DMS 273 (cell line): ENCODE measurements at regions not wholly inside any gene's neighbourhood (a gene's known extent, or its start where the extent isn't known, plus 50 kb on each side); places are given as distances from the start of the nearest gene placed in this dataset.
A peak's percentile ranks its signal among the peaks of the same experiment; 100 is the strongest.
"Not testable (repeated sequence)": the region's sequence is repeated elsewhere in the genome, so short reads cannot be mapped to it uniquely, and the experiment has no call there.

Source experiments
- DNase-seq: peaks from one replicate; lab custom pipeline; 2025; ENCODE audit not compliant: unreplicated experiment; lab: John Stamatoyannopoulos, UW

DNA sequence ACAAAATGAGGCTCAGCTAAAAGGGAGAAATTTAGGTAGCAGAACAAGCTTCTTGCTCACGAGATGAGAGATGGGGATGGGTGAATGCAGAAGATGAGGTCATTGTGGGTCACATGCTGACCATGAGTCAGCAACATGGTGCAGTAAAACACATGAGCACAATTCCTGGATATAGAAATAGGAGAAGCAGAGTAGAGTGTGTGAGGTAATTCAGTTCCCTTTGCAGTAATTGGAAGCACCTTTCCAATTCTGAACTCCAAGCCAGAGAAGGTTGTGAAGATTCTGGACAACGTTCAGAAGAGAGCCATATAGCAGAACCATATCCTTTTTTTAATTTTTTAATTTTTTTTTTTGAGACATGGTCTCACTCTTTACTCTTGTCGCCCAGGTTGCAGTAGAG is 62.0 kb upstream of the LMNTD1 start:
- peak; percentile 10 for DNase-seq

DNA sequence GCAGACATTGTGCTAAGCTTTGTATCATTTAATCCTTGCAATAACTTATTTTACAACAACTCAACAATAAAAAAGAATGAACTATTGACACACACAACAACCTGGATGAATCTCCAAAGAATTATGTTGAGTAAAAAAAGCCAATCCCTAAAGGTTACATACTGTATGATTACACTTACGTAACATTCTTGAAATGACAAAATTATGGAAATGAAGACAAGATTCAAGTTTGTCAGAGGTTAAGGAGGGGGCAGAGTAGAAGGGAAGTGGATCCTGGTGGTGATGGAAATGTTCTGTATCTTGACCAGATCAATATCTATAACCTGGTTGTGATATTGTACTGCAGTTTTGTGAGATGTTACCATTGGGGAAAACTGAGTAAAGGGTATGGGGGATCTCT is 63.2 kb upstream of the LMNTD1 start:
- DNase-seq: no peak

DNA sequence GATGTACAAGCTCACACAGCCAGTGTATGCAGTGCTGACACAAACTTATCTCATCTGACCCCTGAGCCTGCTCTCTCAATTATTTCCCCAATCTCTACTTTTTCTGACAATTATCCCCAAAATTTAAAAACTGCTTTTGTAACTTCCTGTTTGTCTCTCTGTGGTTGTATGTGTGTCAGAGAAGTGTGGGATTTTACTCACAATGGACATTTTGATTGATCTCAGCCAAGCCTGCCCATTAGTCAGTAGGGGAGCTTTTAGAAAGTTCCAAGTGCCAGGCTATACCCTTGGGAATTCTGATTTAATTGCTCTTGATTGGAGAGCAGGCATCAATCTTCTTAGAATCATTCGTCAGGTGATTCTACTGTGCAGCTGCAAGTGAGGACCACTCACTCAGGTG is 64.9 kb upstream of the LMNTD1 start:
- DNase-seq: no peak

DNA sequence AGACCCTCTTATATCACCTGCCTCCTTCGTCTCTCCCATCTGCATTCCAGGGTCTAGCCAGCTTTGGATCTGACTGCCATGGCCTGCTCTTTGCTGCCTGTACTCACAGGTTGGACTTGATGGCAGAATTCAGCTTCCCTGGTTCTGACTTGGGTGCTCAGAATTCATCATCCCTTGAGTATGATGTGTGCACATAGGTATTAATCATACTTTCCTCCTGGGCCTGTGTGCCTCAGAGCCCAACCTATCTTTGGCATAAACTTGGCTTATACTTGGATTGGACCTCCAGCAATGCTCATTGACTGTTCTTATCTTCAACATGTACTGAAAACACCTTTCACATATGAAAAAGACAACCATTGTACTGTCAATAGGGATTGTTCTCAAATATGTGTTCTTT is 70.7 kb upstream of the LMNTD1 start:
- no peak for DNase-seq

DNA sequence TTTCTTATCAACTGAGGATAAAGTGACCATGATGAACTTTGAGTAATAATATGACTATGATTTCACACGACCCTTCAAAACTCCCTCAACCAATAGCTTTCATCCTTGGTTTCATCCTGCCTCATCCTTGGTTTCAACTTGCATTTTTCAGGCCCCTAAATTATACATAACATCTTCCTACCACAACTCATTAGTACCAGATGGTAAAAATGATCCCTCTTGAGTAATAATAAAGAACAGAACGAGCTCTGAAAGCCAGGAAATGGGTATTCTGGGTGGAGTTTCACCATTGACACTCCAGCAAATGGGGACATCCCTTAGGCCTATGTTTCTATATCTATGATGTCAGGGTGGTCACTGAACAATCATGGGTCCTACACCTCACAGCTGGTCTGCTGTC is 72.1 kb upstream of the LMNTD1 start:
- DNase-seq: no peak

DNA sequence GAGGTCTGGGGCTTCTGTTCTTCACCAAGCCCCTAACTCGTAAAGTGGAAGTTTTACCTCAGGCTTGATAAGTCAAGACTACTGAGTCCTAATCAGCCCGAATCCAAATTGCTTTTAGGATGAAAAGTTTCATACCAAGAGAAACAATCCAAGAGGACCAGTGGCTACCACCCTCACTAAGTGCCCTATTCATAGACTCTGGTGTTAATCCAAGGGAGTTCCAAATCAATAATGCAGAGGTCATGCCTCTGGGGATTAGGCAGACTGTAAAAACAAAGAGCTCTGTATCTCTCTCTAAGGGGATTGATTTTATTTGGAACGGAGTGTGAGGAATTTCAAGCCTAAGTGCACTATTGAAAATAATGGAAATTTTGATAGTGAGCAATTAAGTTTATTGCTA is 76.3 kb upstream of the LMNTD1 start:
- no peak for DNase-seq

DNA sequence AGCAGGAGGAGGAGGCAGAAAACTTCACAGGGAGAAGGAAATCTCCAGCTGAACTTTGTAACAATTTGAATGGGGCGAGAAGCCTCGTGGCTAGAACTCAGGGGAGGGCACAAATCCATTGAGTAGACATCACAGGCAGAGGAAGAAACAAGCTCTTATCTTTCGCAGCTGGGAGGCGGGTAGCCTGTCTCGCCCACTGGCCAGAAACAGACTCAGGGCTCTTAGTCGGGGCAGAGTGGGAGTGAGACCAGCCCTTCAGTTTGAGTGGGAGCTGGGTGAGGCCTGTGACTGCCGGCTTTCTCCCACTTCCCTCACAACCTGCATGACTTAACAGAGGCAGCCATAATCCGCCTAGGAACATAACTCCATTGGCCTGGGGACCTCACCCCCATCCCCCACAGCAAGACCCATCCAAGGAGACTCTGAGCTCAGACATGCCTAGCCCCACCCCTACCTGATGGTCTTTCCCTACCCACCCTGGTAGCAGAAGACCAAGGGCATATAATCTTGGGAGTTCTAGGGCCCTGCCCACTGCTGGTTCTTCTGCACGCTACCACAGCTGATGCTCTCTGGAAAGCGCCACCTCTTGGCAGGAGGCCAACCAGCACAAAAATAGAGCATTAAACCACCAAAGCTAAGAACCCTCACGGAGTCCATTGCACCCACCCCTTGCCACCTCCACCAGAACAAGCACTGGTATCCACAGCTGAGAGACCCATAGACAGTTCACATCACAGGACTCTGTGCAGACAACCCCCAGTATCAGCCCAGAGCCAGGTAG is 77.8 kb upstream of the LMNTD1 start:
- DNase-seq: not testable (repeated sequence)

DNA sequence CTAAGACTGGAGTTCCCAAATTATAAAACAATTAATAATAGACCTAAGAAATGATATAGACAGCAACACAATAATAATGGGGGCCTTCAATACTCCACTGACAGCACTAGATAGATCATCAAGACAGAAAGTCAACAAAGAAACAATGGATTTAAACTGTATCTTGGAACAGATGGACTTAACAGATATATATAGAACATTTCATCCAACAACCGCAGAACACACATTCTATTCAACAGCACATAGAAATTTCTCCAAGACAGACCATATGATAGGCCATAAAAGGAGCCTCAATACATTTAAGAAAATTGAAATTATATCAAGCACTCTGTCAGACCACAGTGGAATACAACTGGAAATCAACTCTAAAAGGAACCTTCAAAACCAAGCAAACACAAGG is 80.1 kb upstream of the LMNTD1 start:
- not testable (repeated sequence) for DNase-seq

DNA sequence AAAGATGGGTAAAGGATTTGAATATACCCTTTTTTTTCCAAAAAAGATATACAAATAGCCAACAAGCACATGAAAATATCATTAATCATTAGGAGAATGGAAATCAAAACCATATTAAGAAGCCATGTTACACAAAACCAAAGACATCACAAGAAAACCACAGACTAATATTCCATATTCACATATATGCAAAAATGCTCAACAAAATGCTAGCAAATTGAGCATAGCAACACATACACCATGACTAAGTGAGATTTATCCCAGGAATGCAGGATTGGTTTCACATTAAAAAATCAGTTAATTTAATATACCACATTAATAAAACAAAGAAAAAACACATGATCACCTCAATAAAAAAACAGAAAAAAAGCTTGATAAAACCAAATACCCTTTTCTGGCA is 84.7 kb upstream of the LMNTD1 start:
- no peak for DNase-seq

DNA sequence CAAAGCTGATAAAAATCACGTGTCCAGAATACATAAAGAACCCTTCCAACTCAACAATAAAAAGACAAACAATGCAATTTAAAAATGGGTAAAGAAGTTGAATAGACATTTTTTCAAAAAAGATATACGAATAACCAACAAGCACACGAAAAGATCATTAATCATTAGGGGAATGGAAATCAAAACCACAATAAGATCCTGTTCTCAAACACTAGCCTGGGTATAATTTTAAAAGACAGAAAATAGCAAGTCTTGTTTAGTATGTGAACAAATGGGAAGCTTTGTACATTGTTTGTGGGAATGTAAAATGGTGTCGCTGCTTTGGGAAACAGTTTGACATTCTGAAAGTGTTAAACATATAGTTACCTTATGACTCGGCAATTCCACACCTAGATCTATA is 86.3 kb upstream of the LMNTD1 start:
- no peak for DNase-seq

DNA sequence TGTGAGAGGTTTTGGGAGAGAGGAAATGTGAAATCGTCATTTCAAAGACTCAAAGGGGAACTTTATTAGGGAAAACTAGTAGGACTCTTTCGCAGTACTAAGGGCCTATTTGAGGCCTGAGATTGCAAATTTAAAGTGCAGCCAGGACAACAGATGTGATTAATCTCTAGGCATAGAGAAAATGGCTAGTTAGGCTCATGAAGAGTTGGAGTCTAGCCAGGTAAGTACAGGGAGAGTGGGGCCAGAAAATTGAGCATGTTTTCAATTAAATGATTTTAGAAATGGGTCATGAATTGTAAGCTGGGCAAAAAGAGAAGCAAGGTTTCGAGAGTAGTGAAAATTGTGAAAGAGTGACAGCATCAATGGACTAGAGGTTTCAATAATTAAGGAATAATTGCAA is 91.9 kb upstream of the LMNTD1 start:
- no peak for DNase-seq

DNA sequence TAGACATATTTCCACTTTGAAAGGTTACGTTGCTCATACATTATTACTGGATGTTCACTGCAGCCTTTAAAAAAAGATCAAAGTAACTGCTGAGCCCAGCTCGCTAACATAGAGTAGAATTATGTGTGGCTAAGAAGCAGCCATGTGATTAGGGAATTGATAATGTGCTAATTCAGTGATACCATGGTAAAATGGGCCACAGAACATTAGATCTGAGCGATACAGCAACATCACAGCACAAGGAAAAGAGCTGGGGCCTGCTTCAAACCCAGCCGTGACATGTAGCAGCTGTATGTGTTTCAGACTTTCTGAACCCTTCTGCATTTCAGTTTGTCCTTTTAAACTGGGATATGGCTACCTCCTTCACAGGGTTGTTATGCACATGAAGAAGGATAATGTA is 92.3 kb upstream of the LMNTD1 start:
- DNase-seq: no peak

DNA sequence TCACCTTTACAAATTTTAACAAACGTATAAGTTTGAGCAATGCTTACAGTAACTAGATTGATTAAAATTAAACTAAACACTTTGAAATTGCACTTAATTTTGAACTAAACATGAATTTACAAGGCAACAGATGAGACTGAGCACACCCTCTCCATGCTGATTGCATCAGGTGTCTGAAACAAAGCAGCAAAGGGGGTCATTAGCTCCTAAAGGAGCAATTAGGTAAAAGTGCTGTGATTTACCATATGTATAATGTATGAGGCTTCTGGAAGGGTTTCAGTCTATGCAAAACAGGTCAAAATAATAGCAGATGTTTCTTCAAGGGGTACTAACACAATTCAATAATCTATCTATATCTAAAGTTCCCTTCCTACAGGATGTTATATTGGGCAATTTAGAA is 98.8 kb upstream of the LMNTD1 start:
- peak; percentile 24 for DNase-seq

DNA sequence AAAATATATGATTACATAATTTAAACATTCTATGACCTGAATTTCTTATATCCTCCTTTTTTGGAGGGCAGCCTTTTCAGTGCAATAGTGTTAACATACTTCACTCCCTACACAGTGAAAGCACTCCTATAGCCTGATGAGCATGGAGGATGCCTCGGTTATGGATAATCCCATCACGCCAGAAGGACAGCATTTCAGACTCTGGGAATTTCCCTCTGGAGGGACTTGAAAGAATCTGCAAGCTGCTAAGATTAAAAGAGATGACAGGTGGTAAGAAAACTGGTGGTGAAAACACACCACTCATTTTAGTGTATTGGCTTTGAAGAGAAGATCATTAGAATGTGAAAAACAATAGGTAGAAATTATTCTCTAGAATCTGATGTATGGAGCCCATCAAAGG is 99.3 kb upstream of the LMNTD1 start:
- peak; percentile 2 for DNase-seq

DNA sequence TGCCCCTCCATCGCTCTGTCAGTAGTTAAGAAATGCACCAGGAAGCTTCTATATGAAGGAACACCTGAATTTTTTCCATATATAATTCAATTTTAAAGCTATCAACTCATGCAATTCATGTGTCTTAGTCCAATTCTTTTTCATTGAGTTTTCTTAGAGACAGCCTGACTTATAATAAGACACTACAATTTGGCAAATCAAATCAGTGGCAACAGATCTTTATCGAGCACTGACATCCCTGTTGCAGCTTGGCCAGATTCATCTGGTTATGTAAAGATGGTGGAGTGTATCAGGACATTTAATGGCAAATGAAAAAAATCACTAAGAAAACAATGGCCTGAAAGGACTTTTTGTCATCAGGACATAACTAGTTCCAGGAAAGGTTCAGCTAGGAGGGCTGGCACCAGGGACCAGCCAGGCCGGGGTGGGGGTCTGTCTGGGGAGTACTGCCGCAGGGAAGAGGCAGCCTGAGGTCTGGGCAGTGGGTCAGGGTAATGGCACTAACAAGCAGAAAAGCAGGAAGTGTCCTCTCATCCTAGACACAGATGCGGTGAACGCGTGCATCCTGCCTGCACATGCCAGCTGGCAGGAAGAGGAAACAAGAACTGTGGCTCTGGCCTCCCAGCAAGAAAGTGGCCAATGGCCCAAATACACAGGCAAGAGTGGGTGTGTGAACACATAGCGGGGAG is 100.5 kb upstream of the LMNTD1 start:
- no peak for DNase-seq

DNA sequence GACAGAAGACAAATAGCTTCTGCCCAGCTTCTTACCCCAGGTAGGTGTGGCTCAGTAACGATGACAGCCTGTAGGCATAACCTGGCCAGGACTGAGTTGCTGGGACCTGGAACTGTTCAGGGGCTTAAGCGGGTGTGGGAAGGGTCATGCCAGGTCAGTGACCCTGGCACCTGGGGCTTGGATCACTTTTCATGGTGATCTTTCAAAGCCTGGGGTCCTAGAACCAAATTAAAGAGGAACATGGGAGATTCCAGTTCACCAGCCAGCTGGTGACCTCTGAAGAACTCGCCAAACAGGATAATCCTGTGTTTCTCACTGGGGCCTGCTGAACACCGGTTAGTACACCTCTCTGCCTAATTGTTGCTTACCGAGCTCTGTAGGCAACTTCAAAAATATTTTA is 102.6 kb upstream of the LMNTD1 start:
- no peak for DNase-seq

DNA sequence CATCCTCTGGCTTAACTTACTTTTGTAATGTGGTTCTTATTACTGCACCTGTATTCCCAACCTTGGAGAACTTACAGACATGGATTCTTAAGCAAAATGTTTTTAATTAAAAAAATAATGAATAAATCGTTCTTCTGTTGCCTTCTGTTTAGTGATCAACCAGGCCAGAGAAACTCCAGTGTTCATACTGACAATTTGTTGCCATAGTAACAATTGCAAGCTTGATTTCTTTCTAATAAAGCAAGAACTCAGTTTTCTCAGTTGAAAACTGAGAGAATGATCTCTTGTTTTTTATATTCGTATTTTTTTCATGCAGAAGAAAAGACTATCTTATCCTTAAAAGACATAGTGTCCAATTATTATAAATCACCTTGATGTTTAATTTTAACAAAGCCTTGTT is 106.5 kb upstream of the LMNTD1 start:
- DNase-seq: no peak

DNA sequence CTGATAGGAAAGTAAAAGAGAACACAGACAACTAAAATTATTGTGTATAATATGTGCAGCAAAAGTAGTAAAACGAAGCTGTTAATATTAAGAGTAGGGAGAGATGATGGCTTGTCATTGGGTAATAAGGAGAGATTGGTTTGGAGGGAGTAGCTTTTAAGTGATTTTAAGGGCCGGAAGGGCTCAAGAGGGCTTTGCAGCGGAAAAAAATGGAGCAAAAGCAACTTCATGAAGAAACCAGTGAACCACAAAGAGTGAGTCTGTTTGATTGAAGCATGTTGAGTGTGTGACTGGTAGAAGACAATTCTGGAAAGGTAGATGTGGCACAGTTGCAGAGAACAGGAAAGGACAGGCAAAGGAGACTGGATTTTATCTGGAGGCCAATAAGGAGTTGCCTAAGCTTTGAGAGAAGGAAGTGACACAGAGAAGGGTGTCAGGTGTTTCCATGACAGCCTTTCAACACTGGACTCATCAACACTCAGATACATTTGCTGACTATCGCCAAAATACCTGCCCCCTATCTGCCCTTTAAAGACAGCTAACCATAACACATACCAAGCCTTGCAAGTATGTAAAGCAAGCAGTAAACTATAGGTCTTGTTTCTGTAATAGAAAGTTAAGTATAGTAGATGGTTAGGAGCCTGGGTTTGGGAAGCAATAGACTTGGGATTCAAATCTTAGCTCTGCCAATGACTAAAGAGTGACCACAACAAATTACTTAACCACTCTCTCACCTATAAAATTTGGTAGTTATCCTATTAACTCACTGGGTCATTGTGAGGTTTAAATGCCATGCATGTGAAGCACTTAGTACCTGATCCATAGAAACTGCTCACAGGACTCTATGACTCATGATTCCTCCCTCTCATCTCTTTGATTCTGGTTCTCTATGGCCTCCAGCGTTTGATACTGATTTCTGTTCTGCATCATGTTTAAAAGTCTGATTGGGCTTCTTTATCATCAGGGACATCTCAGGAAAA is 117.3 kb upstream of the LMNTD1 start:
- DNase-seq: no peak

DNA sequence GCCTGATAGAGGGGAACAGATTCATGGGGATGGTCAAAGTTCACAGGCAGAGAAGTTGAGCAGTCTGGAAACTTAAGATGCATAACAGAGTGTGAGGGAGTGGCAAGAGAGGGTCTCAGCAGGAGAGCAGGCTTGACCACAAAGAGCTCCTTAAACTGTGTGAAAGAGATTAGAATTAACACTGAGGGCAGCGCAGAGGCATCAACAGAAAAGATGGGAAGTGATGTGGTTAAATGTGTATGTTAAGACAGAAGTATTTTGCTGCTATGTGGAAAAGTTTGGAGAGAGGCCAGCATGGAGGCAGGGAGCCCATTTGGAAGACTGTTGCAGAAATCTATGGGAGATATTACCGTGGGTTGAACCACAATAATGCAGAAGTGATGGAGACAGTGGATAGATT is 122.7 kb upstream of the LMNTD1 start:
- DNase-seq: no peak

DNA sequence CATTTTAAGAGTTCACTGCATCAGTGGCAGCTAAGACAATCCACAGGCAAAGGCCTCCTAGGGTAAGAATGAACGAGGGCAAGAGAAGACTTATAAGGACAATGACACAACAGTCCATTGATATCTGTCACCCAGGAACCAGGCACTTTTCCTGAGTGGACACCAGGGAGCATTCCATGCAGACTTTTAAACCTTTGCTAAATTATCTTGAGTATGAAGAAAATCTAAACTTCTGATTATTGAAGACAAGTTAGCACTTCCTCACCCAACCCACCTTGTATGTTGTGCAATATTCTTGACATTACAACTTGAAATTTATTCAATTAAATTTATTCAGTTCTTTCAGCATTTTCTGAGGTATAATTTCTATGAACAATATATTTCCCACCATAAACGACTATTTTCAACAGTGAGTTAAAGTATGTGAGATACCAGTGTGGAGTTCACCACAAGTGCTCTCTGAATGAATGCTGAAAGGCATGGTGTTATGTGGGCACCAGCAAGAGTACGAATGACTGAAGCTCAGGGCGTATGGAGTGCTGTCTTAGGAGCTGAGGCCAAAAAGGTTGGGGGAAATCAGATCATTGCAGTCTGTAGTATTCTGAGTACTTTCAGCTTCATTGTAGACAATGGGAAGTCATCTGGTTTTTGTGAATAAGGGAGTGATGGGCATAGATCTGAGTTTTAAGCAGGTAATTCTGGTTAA is 124.3 kb upstream of the LMNTD1 start:
- DNase-seq: no peak

DNA sequence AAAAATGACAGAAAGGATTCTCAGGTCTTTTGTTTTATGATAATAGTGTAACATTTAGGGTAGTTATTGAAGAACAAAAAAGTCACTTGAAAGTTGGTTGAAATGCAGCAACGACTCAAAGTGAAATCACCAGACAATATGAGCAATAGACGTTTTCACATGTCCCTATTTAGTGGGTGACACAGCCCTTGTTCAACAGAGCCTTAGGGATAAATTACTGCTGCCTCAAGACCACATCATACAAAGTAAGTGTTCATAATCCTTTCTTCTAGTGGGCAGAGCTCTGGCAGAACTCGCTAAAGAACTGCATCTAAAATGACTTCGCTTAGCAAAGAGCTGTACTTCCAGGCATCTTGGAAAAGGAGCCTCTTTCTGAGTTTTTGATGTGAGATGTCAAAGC is 128.5 kb upstream of the LMNTD1 start:
- DNase-seq: no peak
